ENCODE measurements at regions not wholly inside any gene's neighbourhood (a gene's known extent, or its start where the extent isn't known, plus 50 kb on each side); places are given as distances from the start of the nearest gene placed in this dataset.

DNA sequence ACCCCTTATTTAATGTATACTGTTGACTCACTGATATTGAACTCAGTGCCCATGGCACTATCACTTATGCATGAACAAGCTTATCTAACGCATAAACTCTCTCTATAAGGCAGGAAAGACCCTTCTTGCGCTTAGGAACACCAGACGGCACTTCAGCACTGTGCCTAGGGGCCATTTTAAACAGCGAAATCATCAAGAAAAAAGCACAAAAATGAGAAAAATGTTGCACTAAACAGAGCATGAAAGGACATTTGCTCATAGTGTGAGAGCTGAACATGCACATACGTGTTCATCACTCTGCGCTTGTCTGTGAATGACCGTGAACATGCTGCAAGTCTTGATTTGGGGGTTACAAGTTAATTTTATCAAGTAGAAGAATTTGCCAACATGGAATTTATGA, 109.6 kb downstream of the WDR11 start:
- DNase-seq = no peak

DNA sequence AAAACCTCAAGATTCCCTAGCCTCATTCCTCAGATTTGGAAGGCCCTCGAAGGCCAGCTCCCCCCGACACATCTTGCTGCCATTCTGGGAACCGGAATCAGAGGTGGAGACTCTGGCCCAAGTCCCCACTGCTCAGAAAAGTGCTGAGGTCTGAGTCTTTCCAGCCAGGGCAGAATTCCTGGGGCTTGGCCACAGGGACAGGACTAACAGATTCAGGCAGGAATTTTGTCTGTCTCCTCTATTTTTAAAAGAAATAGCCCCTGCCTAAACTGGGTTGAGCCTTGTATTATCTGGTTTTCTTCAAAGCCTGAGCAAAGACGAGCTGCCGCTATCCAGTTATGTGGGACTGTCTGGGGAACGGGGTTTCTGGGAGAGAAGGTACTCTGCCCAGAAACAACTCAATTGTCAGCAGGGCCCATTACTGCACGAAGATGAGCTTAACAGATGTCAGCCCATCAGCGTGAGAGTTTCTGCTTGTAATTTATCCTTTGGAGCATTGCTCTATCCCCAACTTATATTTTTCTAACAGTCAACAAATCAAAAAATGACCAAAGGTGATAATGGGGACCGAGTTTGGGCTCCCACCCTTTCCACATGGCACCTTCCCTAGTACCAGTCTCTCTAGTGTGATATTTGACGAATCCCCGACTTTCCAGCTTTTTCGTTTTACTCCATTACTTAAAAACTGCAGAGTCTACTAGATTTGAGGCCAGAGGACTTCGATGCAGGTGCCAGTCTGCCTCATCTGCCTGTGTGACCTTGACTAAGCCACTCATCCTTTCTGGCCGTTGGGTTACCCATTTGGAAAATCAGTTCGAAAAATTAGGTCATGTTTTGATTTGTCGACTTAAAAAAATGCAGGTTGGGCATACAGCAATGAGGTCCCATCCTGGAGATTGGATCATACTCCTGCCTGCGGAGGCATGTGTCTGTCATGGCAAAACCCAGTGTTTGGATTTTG, 110.9 kb downstream of the WDR11 start:
- DNase-seq = no peak

DNA sequence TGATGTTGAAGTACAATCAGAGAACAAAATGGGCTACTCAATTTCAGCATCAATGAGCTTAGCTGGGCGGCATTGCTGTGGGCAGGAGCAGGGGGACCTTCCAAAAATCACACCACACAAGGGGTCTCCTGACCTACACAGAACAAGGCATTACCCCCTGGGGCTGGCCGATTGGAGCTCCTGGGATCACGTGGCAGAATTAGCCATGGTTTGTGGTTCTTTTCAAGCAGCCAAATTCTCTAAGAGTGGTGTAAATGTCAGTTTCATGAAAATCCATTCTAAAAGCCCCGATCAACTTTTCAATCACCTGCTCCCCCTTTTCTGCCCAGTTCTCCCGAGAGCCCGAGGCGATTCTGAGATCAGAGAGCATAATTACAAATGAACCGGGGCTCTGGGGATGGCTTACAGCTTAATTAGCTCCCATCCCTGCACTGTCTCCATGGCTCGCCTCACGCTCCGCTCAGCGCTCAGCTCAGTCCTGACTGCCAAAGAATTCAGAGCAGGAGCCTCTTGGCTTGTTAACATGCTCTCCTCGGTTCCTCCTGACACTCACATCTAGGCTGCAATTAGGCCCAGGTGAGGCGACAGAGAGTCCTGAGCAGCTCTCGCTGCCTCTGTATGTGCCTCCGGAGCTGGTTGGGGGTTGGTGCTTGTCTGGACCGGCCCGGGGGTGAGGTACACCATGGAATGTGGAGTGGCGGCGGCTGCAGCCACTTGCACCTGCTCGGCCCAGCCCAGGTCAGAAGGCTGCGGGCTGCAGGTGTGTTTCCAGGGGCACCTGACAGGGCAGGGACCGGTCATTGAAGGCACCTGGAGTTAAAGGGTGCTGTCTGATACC, 111.8 kb downstream of the WDR11 start:
- peak in 1 of 2 donors; percentile 56 for DNase-seq

DNA sequence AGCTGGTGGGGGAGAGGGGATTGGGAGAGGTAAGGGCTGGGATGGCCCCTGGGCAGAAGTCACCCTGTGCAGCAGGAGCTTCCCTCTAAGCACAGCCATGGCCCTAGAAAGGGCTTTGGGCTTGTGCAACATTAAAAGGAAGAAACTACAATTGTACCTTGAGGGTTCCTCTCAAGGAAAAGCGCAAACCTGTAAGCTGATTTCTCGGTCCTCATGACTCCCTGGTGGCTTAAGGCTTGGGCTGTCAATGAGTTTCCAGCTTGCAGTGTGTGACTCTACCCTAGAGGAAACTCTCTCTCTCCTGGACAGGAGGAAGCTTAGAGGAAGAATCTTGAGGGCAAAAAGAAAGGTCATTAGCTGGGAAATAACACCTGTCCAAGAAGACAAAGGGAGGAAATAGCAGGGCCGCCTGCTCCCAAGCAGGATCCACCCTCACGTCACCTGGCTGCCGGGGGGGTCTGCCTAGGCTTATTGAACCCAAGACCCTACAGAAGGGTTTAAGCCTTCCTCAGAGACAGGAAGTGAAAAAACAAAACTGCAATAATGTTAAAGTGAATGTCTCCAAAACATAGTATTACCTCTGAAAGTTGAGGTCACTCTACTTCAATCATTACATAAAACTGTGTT, 112.5 kb downstream of the WDR11 start:
- DNase-seq = no peak

DNA sequence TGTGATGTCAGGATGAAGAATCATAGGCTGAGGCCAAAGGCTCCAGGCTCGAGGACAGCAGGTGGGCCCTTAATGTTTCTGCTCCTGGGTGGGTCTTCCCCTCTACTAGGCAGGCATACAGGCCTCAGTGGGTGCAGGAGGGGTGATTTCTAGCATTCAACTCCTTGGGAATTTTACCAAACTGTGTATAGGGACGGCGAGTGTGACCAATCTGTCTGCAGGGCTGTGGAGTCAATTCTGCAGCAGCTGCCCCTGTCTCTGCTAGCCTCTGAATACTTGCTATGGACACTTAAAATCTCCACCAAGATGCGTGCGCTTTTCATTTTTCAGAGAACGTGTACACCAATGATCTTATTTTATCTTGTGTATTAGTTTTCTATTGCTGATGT, 115.5 kb downstream of the WDR11 start:
- no peak for DNase-seq

DNA sequence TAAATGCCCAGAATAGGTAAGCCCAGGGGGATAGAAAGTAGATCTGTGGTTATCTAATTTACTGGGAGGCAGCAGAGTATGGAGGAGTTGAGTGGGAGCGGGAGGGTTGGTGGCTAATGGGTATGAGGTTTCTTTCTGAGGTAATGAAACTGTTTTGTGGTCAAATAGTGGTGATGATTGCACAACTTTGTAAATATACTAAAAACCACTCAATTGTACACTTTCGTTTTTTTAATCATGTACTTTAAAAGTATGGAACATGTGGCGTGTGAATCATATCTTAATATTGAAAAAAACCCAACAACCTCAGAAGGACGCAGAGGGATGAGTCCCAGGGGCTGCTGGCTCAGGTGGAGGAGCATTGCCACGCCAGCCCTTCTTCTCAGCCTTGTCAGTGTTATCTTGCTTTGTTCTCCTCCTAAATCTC, 118.1 kb downstream of the WDR11 start:
- no peak for DNase-seq

DNA sequence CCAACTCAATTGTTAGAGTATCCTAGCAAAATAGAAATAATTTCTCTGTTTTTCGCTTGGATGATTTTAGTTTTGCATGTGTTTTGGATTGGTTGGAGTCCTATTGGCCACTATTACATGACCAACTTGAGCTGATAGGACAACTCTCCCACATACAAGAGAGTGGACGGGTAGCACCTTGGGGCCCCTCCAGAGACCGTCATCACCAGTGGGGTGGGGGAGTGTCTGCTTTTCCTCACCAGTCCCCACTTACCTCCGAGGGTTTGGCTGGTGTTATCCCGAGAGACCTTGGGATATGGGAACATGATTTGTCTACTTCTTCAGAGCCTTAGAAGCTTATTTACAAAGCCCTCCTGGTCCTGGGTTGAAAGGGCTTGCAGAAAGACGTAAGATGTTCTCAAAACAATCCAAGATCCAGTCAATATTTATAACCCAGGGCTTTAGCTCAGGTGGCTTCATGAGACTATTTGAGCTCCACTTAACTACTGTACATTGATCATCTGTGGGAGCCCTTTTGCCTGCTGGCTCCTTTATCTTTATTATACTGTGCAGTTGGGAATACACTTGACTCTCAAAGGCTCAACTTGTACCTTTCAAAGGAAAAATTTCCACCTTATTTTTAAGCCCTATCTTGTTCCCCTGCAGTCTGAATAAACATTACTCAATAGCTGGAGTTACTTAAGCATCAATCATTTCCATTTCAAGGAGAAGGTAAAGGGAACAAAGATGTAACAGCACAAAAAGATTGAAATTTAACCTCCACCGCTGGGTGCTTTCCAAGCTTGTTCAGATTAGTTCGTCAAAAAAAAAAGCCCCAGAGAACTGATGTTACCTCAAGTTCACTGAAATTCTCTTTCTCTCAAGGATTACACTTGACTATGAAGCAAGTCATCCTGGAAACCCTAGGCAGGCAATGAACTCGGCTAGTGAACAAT, 119.7 kb downstream of the WDR11 start:
- DNase-seq = peak; percentile 60

DNA sequence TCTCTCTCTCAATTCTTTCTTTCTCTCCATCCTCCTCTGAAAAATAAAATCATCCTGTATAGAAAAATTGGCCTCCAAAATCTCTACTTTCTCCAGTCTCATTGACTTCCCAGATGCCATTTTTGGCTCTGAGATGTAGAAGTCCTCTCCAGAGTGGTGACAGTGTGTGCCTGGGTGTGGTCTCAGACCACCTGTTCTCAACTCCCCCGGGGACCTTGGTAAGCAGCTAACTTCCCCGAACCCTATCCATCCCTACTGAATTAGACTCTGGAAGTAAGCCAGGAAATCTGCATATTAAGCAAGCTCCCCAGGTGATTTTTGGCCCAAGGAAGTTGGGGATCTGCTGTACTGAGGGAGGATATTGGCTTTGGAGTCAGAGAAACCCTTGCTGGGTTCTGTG, 120.5 kb downstream of the WDR11 start:
- no peak for DNase-seq

DNA sequence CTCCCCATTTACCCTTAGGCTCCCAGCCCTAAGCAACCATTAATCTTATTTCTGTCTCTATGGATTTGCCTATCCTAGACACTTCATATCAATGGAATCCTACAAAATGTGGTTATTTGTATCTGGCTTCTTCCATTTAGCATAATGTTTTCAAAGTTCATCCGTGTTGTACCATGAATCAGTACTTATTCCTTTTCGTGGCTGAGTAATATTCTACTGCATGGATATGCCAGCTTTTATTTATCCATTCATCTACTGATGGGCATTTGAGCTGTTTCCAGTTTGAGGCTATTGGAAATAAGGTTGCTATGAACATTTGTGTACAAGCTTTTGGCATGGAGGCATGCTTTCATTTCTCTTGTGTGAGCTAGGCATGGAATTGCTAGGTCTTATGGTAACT, 121.1 kb downstream of the WDR11 start:
- no peak for DNase-seq

DNA sequence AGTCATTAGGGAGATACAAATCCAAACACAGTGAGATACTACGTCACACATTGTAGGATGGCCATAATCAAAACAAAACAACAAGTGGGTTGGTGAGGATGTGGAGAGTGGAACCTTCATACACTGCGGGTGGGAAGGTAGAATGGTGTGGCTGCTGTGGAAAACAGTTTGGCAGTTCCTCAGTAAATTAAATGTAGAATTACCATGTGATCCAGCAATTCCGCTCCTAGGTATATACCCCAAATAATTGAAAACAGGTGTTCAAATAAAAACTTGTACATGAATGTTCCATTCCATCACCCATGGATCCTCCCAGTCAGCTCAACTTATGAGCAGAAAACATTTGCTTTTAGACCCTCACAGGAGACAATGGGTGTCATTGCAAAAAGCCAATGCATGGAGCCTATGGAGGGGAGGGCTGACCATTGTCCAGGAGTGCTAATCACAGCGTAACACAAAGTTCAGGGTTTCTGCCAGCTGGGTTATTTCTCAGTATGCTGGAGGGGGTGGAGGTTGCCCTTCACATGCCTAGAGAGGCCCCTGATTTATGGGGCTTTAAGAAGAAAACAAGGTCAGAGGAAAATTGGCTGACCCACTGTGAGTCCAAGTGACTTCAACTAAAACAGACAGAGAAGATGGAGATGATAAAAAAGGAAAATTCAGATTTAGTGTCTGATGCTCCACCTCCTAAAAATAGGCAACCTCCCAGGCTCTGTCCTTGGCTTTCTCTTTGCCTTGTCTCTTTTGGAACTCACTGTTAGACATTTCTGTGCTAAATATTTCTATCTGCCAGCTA, 124.1 kb downstream of the WDR11 start:
- no peak for DNase-seq

DNA sequence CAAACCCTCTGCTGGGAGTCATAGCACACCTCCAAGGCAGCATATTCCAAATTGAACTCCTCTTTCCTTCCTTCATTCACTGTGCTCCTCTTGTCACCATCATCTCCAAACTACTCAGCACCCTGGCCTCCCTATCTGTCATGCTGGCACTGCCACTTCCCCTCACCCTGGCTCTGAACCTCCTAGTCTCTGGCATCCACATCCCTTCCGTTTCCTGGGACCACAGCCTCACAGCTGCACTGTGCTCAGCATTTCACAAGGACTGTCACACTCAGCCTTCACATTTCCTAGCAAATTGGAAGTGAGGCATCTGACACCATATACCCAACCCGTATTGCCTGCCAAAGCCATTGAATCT, 124.7 kb downstream of the WDR11 start:
- DNase-seq = no peak

DNA sequence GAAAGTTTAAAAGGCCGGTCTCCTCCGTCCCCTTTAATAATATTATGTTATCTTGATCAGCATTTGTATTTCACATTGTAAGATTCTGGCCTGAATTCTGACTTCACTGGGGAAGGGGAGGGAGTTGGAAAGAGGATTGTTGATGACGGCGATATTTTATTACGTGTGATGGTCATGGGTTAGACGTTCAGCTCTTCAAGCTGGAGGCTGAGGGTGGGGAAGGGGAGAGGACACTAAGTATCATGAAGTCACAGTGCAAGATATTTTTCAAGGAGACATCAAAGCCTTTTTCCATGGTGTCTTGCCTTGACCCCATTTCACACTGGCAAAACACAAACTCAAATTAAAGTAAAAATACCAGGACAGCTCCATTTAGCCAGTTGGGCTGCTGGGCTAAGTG, 126.7 kb downstream of the WDR11 start:
- peak in 1 of 2 donors; percentile 49 for DNase-seq

DNA sequence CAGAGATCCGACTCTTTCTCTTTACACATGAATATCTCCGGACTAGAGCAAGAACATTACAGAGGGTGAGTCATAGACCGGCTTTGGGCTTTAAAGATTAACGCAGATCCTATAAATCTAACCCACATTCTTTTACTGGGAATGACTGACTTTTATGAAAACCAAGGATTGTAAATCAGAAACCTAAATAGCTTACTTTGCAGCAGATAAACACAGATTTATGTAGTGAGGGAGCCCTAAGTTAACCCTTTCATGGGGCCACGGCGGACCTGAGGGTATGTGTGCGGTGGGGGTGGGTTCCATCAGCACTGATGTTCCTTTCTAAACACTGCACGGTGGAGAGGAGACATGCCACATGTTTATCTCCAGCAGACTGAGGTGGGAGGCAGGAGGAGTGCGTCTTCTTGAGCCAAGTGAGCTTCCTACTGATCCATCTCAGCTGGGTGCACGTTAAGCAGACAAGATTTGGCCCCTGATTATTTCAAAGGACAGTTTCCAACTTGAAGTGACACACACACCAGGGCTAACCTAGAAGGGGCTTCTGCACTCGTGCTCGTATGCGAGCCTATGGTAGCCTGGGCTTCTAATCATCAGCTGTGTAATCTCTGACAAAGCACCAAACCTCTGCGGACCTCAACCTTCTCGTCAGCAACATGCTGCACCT, 127.6 kb downstream of the WDR11 start:
- no peak for DNase-seq

DNA sequence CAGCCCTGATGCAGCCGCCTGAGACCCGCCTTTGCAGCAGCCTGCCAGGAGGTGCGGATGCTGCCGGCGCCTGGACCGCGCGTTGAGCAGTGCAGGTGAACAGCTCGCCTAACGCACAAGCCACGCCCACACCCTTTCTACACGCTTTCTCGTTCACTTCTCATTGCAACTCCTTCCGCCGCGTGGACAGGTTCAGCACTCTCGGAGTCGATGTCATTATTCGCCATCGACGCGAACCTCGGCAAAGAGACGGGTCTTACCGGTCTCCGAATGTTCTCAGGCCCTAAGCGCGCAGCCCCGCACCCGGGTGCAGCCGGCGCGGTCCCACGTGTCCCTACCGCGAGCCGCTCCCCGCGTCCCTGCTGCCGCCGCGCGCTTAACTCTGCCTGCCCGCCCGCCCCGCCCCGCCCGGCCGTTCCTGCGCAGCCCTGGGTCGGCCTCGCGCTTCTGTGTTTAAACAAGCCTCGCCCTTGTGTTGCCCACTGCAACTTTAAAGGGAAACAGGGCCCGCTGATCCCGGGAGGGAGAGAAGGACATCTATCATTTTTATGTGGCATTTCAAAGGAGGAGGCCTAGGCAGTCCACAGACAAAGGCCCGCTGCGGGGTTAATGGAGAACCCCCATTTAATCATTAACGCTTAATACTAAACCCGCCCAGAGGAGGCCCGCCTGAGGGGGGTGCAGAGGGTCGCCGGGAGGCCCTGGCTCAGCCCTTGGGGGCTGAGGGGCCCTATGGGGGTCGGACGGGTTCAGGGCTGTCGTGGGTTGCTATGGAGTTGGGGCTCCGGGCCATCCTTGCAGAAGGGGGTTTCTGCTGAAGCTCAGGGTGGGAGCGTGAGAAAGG, 128.5 kb downstream of the WDR11 start:
- DNase-seq = peak in 1 of 2 donors; percentile 53

DNA sequence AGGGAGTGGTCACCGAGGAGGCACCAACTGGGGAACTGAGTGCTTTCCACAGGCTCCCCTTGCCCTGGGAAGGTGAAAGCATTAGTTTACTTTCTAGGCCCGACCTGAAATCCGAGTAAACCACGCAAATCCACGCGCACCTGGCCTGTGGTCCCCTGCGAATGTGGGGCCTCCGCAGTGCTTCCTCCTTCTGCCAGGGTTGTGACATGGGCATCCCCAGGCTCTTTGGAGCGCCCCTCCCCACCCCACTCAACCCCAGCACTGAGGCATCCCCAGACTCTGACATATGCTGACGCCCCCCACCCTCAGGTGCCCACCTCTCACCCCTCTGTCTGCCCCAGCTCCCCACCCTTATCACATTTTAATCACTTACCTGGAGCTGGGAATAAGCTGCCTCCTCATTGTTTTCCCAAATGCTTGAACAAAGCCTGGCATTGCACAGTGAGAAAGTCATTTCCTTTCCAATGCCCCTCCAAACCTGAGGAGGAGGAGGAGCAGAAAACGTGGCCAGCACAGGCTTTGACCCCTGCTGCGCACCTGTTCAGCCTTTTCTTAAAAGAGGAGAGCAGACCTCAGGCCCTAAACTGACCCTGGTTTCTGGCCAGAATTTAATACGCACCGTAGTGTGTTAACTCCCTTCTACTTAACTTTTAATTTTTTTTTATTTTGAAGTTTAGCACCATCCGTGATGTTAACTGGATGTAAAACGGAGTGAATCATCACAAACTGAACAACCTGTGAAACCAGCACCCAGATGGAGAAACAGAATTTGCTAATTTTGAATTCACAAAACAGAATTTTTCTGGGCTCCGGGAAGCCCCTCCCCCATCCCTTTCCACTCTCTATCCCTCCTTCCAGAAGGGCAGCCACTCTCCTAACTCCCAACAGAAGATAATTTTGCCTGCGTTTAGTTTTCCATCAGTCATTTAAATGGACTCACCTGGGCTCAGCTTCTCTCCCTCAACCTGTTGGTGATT, 129.4 kb downstream of the WDR11 start:
- no peak for DNase-seq

DNA sequence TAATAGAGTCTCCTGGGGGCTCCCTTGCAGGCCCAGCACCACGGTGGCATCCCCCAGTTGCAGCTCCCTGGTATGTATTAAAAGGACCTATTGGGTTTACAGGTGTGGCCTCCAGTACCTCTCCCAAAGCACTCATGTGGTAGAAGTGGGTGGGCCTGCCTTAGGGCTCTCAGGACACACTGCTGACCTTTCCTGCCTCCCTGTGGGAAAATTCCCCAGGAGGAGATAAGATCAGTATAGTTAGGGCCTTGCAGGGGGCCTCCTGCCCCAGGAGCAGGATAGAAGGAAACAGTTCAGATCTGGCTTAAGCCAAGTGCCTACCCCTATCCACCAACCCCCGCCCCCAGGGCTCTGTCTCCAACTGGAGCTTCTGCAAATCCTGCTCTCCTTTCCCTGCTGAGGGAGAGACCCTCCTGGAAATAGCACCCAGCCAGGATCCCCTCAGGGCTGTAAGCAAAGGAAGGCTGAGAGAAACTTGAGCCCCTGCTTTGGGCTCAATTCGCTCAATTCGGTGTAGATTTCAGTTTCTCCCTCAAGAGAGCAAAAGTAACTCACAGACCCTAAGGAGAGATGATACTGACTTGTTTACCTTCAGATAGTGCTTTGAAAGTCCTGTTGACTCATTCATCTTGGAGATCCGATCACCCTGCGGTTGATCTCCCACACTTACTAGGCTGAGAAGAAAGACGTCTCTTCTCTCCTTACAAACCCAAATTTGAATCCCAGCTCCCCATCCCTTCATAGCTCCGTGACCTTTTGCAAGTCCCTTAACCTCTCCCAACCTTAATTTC, 130.6 kb downstream of the WDR11 start:
- no peak for DNase-seq

DNA sequence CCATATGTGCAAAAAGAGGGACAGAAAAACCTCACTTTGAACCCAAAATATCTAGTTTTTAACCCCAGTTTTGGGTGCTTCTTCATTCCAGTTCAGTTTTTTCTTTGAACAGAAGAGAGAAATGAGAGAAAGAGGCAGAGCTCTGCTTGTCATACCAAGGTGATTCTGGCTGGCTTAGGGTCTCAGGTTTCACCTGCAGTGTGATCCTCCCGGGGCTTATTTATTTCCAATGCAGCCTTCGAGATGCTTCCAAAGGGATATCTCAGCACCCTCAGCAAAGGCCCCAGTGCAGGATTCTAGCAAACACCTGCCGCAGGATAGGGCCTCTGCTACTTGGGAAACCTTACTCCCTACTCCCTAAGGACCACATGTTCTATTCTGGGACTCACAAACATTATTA, 131.3 kb downstream of the WDR11 start:
- no peak for DNase-seq

Measured in right lung (tissue), 2 donors.